K562 (cell line): ENCODE measurements at regions not wholly inside any gene's neighbourhood (a gene's known extent, or its start where the extent isn't known, plus 50 kb on each side); places are given as distances from the start of the nearest gene placed in this dataset.

Experiments used
- ATAC-seq: fragments of 200-7000 bp; cut with Tn5 transposase; 3 replicates; pipeline ENCODE4 v1.9.1; 2020; ENCODE audit warnings: moderate library complexity
- BruUV-seq: library from RNA; stranded (reverse); fragments of 400-500 nt; replicated peaks from 2 replicates; lab custom pipeline; 2021; lab: Mats Ljungman, UMichigan
- CTCF ChIA-PET: fragments of 300-600 bp; formaldehyde crosslinking; extraction: SDS; loops from one replicate; lab custom pipeline; 2021; ENCODE audit warnings: low intra/inter-chr PET ratio; lab: Yijun Ruan, JAX
- POLR2A ChIA-PET: fragments of 300-600, 350-650 bp; sonication (Branson Sonifier 250); formaldehyde crosslinking; extraction: SDS; loops from one replicate; lab custom pipeline; 2021; ENCODE audit warnings: antibody characterized with exemption, inconsistent platforms; lab: Yijun Ruan, JAX
- DNase-seq, 4 experiments: peaks; one replicate each; pipeline versions ENCODE4 v3.0.0 to v3.0.0-alpha.2; 2011 to 2018; ENCODE audit warnings: low spot score in 3 of 4, mixed read lengths in 3 of 4; ENCODE audit errors: extremely low read depth in 1 of 4
- FAIRE-seq: peaks from 2 replicates; lab custom pipeline; 2011; peaks lifted over from hg19 to GRCh38; lab: Jason Lieb, UNC
- H2AFZ ChIP-seq: 2 replicates; pipeline ENCODE4 v1.6.0; 2011; ENCODE audit warnings: low read depth, low read length, control low read depth, inconsistent platforms
- H3K27ac ChIP-seq: fragments of 200-600 bp; 3 replicates; pipeline ENCODE4 v1.8.0; 2011; ENCODE audit warnings: low read depth, mild to moderate bottlenecking, control low read depth, inconsistent platforms, low read length, moderate library complexity, mixed read lengths; ENCODE audit errors: extremely low read depth
- H3K27me3 ChIP-seq, 2 experiments: fragments of 300-600 bp in 1 of 2; 2 replicates in 1 of 2; 3 replicates in 1 of 2; pipeline versions ENCODE4 v1.6.0 to v1.8.0; 2011; ENCODE audit warnings: inconsistent platforms in 2 of 2, low read length in 2 of 2, mild to moderate bottlenecking in 1 of 2, mixed read lengths in 1 of 2, moderate library complexity in 1 of 2; ENCODE audit not compliant: control insufficient read depth in 2 of 2, insufficient read depth in 2 of 2
- H3K36me3 ChIP-seq: fragments of 300-600 bp; 3 replicates; pipeline ENCODE4 v1.8.0; 2011; ENCODE audit warnings: mild to moderate bottlenecking, low read length, inconsistent platforms; ENCODE audit not compliant: control insufficient read depth, insufficient read depth
- H3K4me1 ChIP-seq, 2 experiments: fragments of 200-600 bp in 1 of 2; replicated peaks in 1 of 2; 2 replicates in 1 of 2; 3 replicates in 1 of 2; pipeline versions ENCODE4 v1.5.1 to v1.8.0; 2011; ENCODE audit warnings: inconsistent platforms in 2 of 2, low read length in 2 of 2, mild to moderate bottlenecking in 1 of 2, mixed read lengths in 1 of 2, moderate library complexity in 1 of 2; ENCODE audit not compliant: control insufficient read depth in 2 of 2, insufficient read depth in 2 of 2
- H3K4me2 ChIP-seq: 2 replicates; pipeline ENCODE4 v1.6.1; 2011; ENCODE audit warnings: low read length, control low read depth, inconsistent platforms, mixed read lengths; ENCODE audit not compliant: insufficient read depth
- H3K4me3 ChIP-seq: fragments of 200-600 bp; sonication (generic), shearing (Covaris generic); 2 replicates; pipeline ENCODE4 v1.5.1; 2016; ENCODE audit warnings: control low read depth, inconsistent platforms
- H3K79me2 ChIP-seq: fragments of 200-600 bp; 3 replicates; pipeline ENCODE4 v1.8.0; 2011; ENCODE audit warnings: low read length, inconsistent platforms; ENCODE audit not compliant: control insufficient read depth, insufficient read depth
- H3K9ac ChIP-seq, 2 experiments: 2 replicates each; pipeline versions ENCODE4 v1.6.0 to v1.6.1; 2011; ENCODE audit warnings: low read depth in 2 of 2, low read length in 2 of 2, control low read depth in 1 of 2, inconsistent platforms in 1 of 2, mild to moderate bottlenecking in 1 of 2, mixed read lengths in 1 of 2; ENCODE audit not compliant: insufficient read depth in 1 of 2
- H3K9me1 ChIP-seq: one replicate; pipeline ENCODE4 v1.6.0; 2011; ENCODE audit warnings: inconsistent platforms, mild to moderate bottlenecking, low read length, moderate library complexity; ENCODE audit not compliant: control insufficient read depth, insufficient read depth
- H3K9me3 ChIP-seq: replicated peaks from 2 replicates; pipeline ENCODE4 v1.5.1; 2011; ENCODE audit warnings: low read depth, low read length, inconsistent platforms; ENCODE audit not compliant: control insufficient read depth, insufficient read depth
- H4K20me1 ChIP-seq: replicated peaks from 2 replicates; pipeline ENCODE4 v1.6.1; 2011; ENCODE audit warnings: low read length, inconsistent platforms, mixed read lengths; ENCODE audit not compliant: control insufficient read depth, insufficient read depth
- ARID4B ChIP-seq: sonication (generic); formaldehyde crosslinking; IDR thresholded peaks from 2 replicates; pipeline ENCODE4 v1.8.0; 2022; ENCODE audit warnings: mild to moderate bottlenecking, missing genetic modification reagents
- C11orf30 ChIP-seq: fragments of 450-650 bp; IDR thresholded peaks from 2 replicates; pipeline ENCODE4 v1.6.1; 2016; ENCODE audit warnings: low read depth, mild to moderate bottlenecking
- GABPB2 ChIP-seq: fragments of 250-450 bp; sonication (Bioruptor Pico); conservative IDR thresholded peaks from 2 replicates; pipeline ENCODE4 v1.5.1; 2021; ENCODE audit warnings: mild to moderate bottlenecking
- MAX ChIP-seq: sonication (generic); formaldehyde crosslinking; IDR thresholded peaks from 2 replicates; pipeline ENCODE4 v1.9.0; 2022; ENCODE audit warnings: mild to moderate bottlenecking, missing genetic modification reagents
- PHB ChIP-seq: fragments of 250-450 bp; sonication (Bioruptor Pico); IDR thresholded peaks from 2 replicates; pipeline ENCODE4 v1.5.0; 2021
- ZNF316 ChIP-seq: fragments of 450-650 bp; IDR thresholded peaks from 2 replicates; pipeline ENCODE4 v1.6.1; 2016
- ZNF395 ChIP-seq: fragments of 200-800 bp; sonication (Bioruptor generic); IDR thresholded peaks from 2 replicates; pipeline ENCODE4 v1.6.1; 2017; ENCODE audit warnings: missing genetic modification characterization, missing compliant biosample characterization
- ZNF740 ChIP-seq, 3 experiments: fragments of 200-800 bp in 1 of 3; sonication (Bioruptor generic) in 1 of 3; sonication (generic) in 1 of 3; formaldehyde crosslinking in 1 of 3; IDR thresholded peaks; 2 replicates each; pipeline versions ENCODE4 v1.6.1 to v1.8.0; 2016 to 2022; ENCODE audit warnings: mild to moderate bottlenecking in 2 of 3, missing compliant biosample characterization in 2 of 3, missing genetic modification characterization in 2 of 3, missing genetic modification reagents in 1 of 3
- WGBS: fragments of 100-300 bp; shearing (Covaris generic); methylation state at CpG from one replicate; pipeline ENCODE4 v1.1.6; 2016; ENCODE audit warnings: low coverage, mixed read lengths; ENCODE audit not compliant: insufficient coverage; ENCODE audit errors: missing lambda C conversion rate; 5-methylcytosine and 5-hydroxymethylcytosine counted together
- in situ Hi-C: fragments of 300-500 bp; cut with MboI; formaldehyde crosslinking; loops from 4 replicates; pipeline ENCODE4 v1.15.0; 2018; ENCODE audit warnings: inconsistent platforms, mixed read lengths
- intact Hi-C: fragments of 100-400 bp; cut with micrococcal nuclease; formaldehyde crosslinking; loops from 2 replicates; pipeline ENCODE4 v1.14.2; 2022

GRCh38 chr5:92896722-92897121 is 684.3 kb downstream of the NR2F1-AS1 start:
- in situ Hi-C loops: no loop called here
- Histone ChIP-seq H3K4me2 (no peak overlapping the region), H2AFZ (no peak overlapping the region), H3K4me3 (no peak overlapping the region), H3K9ac (no peak overlapping the region), H3K36me3 (no peaks in the 10 kb centered on the region), H3K79me2 (no peaks in the 10 kb centered on the region), H3K27ac (no peak overlapping the region), H4K20me1 (no peaks in the 10 kb centered on the region), H3K4me1 (no peaks in the 10 kb centered on the region), H3K9me1 (no peaks in the 10 kb centered on the region), H3K9me3 (no peaks in the 10 kb centered on the region), H3K27me3 (no peaks in the 10 kb centered on the region)
- BruUV-seq: no TSS peak
- TF ChIP-seq C11orf30 (0 out of 2 replicates have a peak, but pooled peaks have one; percentile 11), ZNF740 (CRISPR knock-in tag; IDR thresholded peaks at IDR 0.05) (no peak), ZNF740 (tag; IDR thresholded peaks at IDR 0.05) (no peak), PHB (CRISPR knock-in tag) (no peak), ZNF316 (peak; percentile 40; the same call in 1 of the 2 replicates), MAX (CRISPR knock-in tag) (no peak)
- ATAC-seq (no peak), FAIRE-seq (no peak), DNase-seq (no peak)
- CTCF ChIA-PET: no interaction called here
- POLR2A ChIA-PET: no interaction called here
- intact Hi-C loops: no loop called here

- ChIA-PET POLR2A (no interaction called here), CTCF (no interaction called here)
- 0% methylated on average over 2 of the region's 2 CpGs for WGBS
- Histone ChIP-seq H3K9ac (no peak overlapping the region), H4K20me1 (no peaks in the 10 kb centered on the region), H3K36me3 (no peaks in the 10 kb centered on the region), H3K79me2 (no peaks in the 10 kb centered on the region), H2AFZ (no peak overlapping the region), H3K4me1 (no peaks in the 10 kb centered on the region), H3K9me3 (no peaks in the 10 kb centered on the region), H3K27me3 (no peaks in the 10 kb centered on the region), H3K27ac (no peak overlapping the region), H3K4me2 (no peak overlapping the region), H3K9me1 (no peaks in the 10 kb centered on the region), H3K4me3 (no peak overlapping the region)
- BruUV-seq: no TSS peak
- DNase-seq (no peak), ATAC-seq (no peak), FAIRE-seq (no peak)
- intact Hi-C loops (no loop called here), in situ Hi-C loops (no loop called here)
- TF ChIP-seq ZNF395: no peak
- no peak for TF ChIP-seq GABPB2 (CRISPR knock-in tag)
- TF ChIP-seq ARID4B (CRISPR knock-in tag): no peak
Measured at GRCh38 chr5:92890841-92891244, 690.2 kb downstream of the NR2F1-AS1 start.
